PC-3 (cell line): ENCODE measurements at regions not wholly inside any gene's neighbourhood (a gene's known extent, or its start where the extent isn't known, plus 50 kb on each side); places are given as distances from the start of the nearest gene placed in this dataset.

Experiments
- ATAC-seq: fragments of 200-7000 bp; cut with Tn5 transposase; 2 replicates; pipeline ENCODE4 v1.9.1; 2020; ENCODE audit warnings: mild to moderate bottlenecking, moderate library complexity
- BruUV-seq: library from RNA; stranded (reverse); fragments of 400-500 nt; replicated peaks from 2 replicates; lab custom pipeline; 2021; lab: Mats Ljungman, UMichigan
- CTCF ChIA-PET: fragments of 300-600 bp; sonication (Branson Sonifier 250); formaldehyde crosslinking; loops from one replicate; lab custom pipeline; 2022; ENCODE audit warnings: antibody characterized with exemption; lab: Charles Lee
- POLR2A ChIA-PET: fragments of 300-600 bp; sonication (Branson Sonifier 250); formaldehyde crosslinking; loops from one replicate; lab custom pipeline; 2022; ENCODE audit warnings: antibody characterized with exemption; ENCODE audit not compliant: unreplicated experiment; lab: Charles Lee
- DNase-seq: peaks from one replicate; pipeline ENCODE4 v3.0.0-alpha.2; 2015
- H2AFZ ChIP-seq: fragments of 300-600 bp; sonication (generic); 2 replicates; pipeline ENCODE4 v1.6.0; 2016; ENCODE audit warnings: antibody characterized with exemption, low read length
- H3F3A ChIP-seq: fragments of 300-600 bp; sonication (generic); one replicate; pipeline ENCODE4 v1.6.0; 2017; ENCODE audit warnings: antibody characterized with exemption, low read length, control low read depth, mild to moderate bottlenecking; ENCODE audit not compliant: unreplicated experiment
- H3K27ac ChIP-seq: fragments of 300-600 bp; sonication (generic); 2 replicates; pipeline ENCODE4 v1.5.1; 2016; ENCODE audit warnings: mild to moderate bottlenecking, low read length
- H3K27me3 ChIP-seq: fragments of 300-600 bp; sonication (generic); 2 replicates; pipeline ENCODE4 v1.6.1; 2016; ENCODE audit warnings: low read length, mixed read lengths
- H3K36me3 ChIP-seq: fragments of 300-600 bp; sonication (generic); 2 replicates; pipeline ENCODE4 v1.6.1; 2016; ENCODE audit warnings: low read depth, mixed run types, low read length, mixed read lengths
- H3K4me1 ChIP-seq: fragments of 300-600 bp; sonication (generic); 2 replicates; pipeline ENCODE4 v1.5.1; 2016; ENCODE audit warnings: low read length; ENCODE audit not compliant: insufficient read depth
- H3K4me2 ChIP-seq: fragments of 300-600 bp; sonication (generic); 2 replicates; pipeline ENCODE4 v1.6.0; 2016; ENCODE audit warnings: low read length
- H3K4me3 ChIP-seq: fragments of 300-600 bp; sonication (generic); 2 replicates; pipeline ENCODE4 v1.5.1; 2016; ENCODE audit warnings: mild to moderate bottlenecking, low read length, mixed read lengths
- H3K79me2 ChIP-seq: fragments of 300-600 bp; sonication (generic); 2 replicates; pipeline ENCODE4 v1.6.1; 2017; ENCODE audit warnings: low read length, mixed read lengths
- H3K9ac ChIP-seq: fragments of 300-600 bp; sonication (generic); 2 replicates; pipeline ENCODE4 v1.6.0; 2016; ENCODE audit warnings: mild to moderate bottlenecking, low read length
- H3K9me2 ChIP-seq: fragments of 300-600 bp; sonication (generic); replicated peaks from 2 replicates; pipeline ENCODE4 v1.6.1; 2016; ENCODE audit warnings: mixed run types, low read length, mixed read lengths
- H3K9me3 ChIP-seq: fragments of 300-600 bp; sonication (generic); 2 replicates; pipeline ENCODE4 v1.6.1; 2016; ENCODE audit warnings: low read length, mixed read lengths
- H4K20me1 ChIP-seq: fragments of 300-600 bp; sonication (generic); 2 replicates; pipeline ENCODE4 v1.6.1; 2016; ENCODE audit warnings: low read length, mixed read lengths
- CTCF ChIP-seq: fragments of 300-600 bp; sonication (generic); conservative IDR thresholded peaks from 2 replicates; pipeline ENCODE4 v1.5.1; 2017; ENCODE audit warnings: antibody characterized with exemption, low read depth, mild to moderate bottlenecking, low read length
- EZH2 ChIP-seq: fragments of 300-600 bp; sonication (generic); IDR thresholded peaks from one replicate; pipeline ENCODE4 v1.6.1; 2017; ENCODE audit warnings: antibody characterized with exemption, mild to moderate bottlenecking, low read length; ENCODE audit not compliant: unreplicated experiment
- EZH2phosphoT487 ChIP-seq: fragments of 300-600 bp; sonication (generic); IDR thresholded peaks from 2 replicates; pipeline ENCODE4 v1.6.1; 2018; ENCODE audit warnings: mild to moderate bottlenecking, antibody characterized with exemption, low read length, borderline replicate concordance
- intact Hi-C: fragments of 100-400 bp; cut with micrococcal nuclease; formaldehyde crosslinking; loops from 2 replicates; pipeline ENCODE4 v1.9.0; 2023

GRCh38 chr14:97187916-97188315, 390.7 kb downstream of the VRK1 start:
- H3K4me2 ChIP-seq = no peak overlapping the region
- H3K79me2 ChIP-seq = no peaks in the 10 kb centered on the region
- DNase-seq (no peak), ATAC-seq (no peak)
- no peak overlapping the region for H2AFZ ChIP-seq
- H3K4me1 ChIP-seq = no peaks in the 10 kb centered on the region
- no peak overlapping the region for H3K4me3 ChIP-seq
- H4K20me1 ChIP-seq = no peaks in the 10 kb centered on the region
- ChIA-PET CTCF (no interaction called here), POLR2A (no interaction called here)
- H3K9me3 ChIP-seq = no peaks in the 10 kb centered on the region
- intact Hi-C loops = loop anchor here (10.0 kb wide), 1 partner anchor 603 kb away; no protein-coding TSS in a partner anchor
- no peak overlapping the region for H3K27ac ChIP-seq
- no peak overlapping the region for H3K9ac ChIP-seq
- H3K9me2 ChIP-seq = no peaks in the 10 kb centered on the region
- no peak for TF ChIP-seq EZH2
- TF ChIP-seq CTCF = no peak
- no peak for TF ChIP-seq EZH2phosphoT487
- no TSS peak for BruUV-seq
- no peaks in the 10 kb centered on the region for H3K36me3 ChIP-seq
- no peaks in the 10 kb centered on the region for H3F3A ChIP-seq
- no peaks in the 10 kb centered on the region; the same call in 1 of the 2 replicates for H3K27me3 ChIP-seq

GRCh38 chr14:97196336-97196735, 399.2 kb downstream of the VRK1 start:
- TF ChIP-seq CTCF = no peak
- TF ChIP-seq EZH2 = no peak
- no peak for TF ChIP-seq EZH2phosphoT487
- DNase-seq (no peak), ATAC-seq (no peak)
- Histone ChIP-seq H3K36me3 (no peaks in the 10 kb centered on the region), H3K4me2 (no peak overlapping the region), H3K4me1 (no peaks in the 10 kb centered on the region), H3K9ac (no peak overlapping the region), H3K9me2 (no peaks in the 10 kb centered on the region), H2AFZ (no peak overlapping the region), H3K27me3 (peaks cover 14% of the 10 kb centered on the region), H4K20me1 (no peaks in the 10 kb centered on the region), H3F3A (no peaks in the 10 kb centered on the region), H3K27ac (no peak overlapping the region), H3K9me3 (no peaks in the 10 kb centered on the region), H3K79me2 (no peaks in the 10 kb centered on the region), H3K4me3 (no peak overlapping the region)
- BruUV-seq = no TSS peak
- intact Hi-C loops = no loop called here
- ChIA-PET POLR2A (no interaction called here), CTCF (no interaction called here)

GRCh38 chr14:97198813-97199212, 401.6 kb downstream of the VRK1 start:
- TF ChIP-seq EZH2phosphoT487 (no peak), CTCF (no peak), EZH2 (no peak)
- Histone ChIP-seq H3K9me2 (no peaks in the 10 kb centered on the region), H3K4me2 (no peak overlapping the region), H3K27ac (no peak overlapping the region), H3F3A (no peaks in the 10 kb centered on the region), H4K20me1 (no peaks in the 10 kb centered on the region), H3K4me1 (no peaks in the 10 kb centered on the region), H2AFZ (no peak overlapping the region), H3K4me3 (no peak overlapping the region), H3K27me3 (peaks cover 37% of the 10 kb centered on the region), H3K36me3 (no peaks in the 10 kb centered on the region), H3K79me2 (no peaks in the 10 kb centered on the region), H3K9me3 (no peaks in the 10 kb centered on the region), H3K9ac (no peak overlapping the region)
- intact Hi-C loops = no loop called here
- CTCF ChIA-PET = no interaction called here
- BruUV-seq = no TSS peak
- no peak for ATAC-seq
- no peak for DNase-seq
- POLR2A ChIA-PET = no interaction called here
